Activated CD4-positive, alpha-beta T cell treated with anti-CD3 and anti-CD28 coated beads, Interleukin-2, amount 10 ng/mL, durations not matched to agents 7 days and 5 days (primary cell): ENCODE measurements at regions not wholly inside any gene's neighbourhood (a gene's known extent, or its start where the extent isn't known, plus 50 kb on each side); places are given as distances from the start of the nearest gene placed in this dataset.

Experiments used
- CTCF ChIA-PET: fragments of 350-600 bp; sonication (Branson Sonifier 250); formaldehyde crosslinking; loops from one replicate; lab custom pipeline; 2021; ENCODE audit warnings: antibody characterized with exemption; lab: Charles Lee
- POLR2A ChIA-PET: fragments of 350-600 bp; sonication (Branson Sonifier 250); formaldehyde crosslinking; loops from one replicate; lab custom pipeline; 2021; ENCODE audit warnings: antibody characterized with exemption; lab: Charles Lee
- DNase-seq: peaks from one replicate; pipeline ENCODE4 v3.0.0-alpha.2; 2020
- H3K27ac Mint-ChIP-seq: one replicate; pipeline ENCODE4 v1.8.0; 2021; ENCODE audit warnings: mild to moderate bottlenecking, moderate library complexity, mixed read lengths
- H3K27me3 Mint-ChIP-seq: one replicate; pipeline ENCODE4 v1.8.0; 2021; ENCODE audit warnings: mixed read lengths
- H3K36me3 Mint-ChIP-seq: one replicate; pipeline ENCODE4 v1.8.0; 2021; ENCODE audit warnings: low read depth, mixed read lengths
- H3K4me1 Mint-ChIP-seq: one replicate; pipeline ENCODE4 v1.8.0; 2021; ENCODE audit warnings: mixed read lengths
- H3K4me3 Mint-ChIP-seq: one replicate; pipeline ENCODE4 v1.8.0; 2021; ENCODE audit warnings: mild to moderate bottlenecking, moderate library complexity, mixed read lengths
- H3K9me3 Mint-ChIP-seq: one replicate; pipeline ENCODE4 v1.8.0; 2021; ENCODE audit warnings: mixed read lengths

DNA sequence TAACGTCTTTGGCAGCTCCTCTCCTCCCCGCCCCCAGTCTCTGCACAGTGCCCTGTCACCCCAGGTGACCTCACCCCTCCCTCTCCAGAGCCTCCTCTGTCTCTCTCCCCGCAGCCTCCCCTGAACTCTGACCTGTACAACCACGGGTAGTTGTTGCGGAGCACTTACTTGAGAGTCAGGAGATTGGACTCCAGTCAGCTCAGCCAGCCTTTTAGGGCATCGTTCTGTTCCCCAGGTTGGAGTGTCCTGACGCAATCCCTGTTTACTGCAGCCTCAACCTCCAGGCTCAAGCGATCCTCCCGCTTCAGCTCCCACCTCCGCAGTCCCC is 177.7 kb downstream of the UACA start:
- peaks cover 27% of the 10 kb centered on the region for H3K27me3 Mint-ChIP-seq
- no peak overlapping the region for H3K4me3 Mint-ChIP-seq
- CTCF ChIA-PET = interaction anchor here (0.9 to 1.4 kb wide), 4 partner anchors 9 to 51 kb away, joined by 3 to 7 read pairs (median 4); no protein-coding TSS in a partner anchor
- H3K9me3 Mint-ChIP-seq = no peaks in the 10 kb centered on the region
- POLR2A ChIA-PET = no interaction called here
- no peaks in the 10 kb centered on the region for H3K36me3 Mint-ChIP-seq
- no peak for DNase-seq
- peaks cover 24% of the 10 kb centered on the region for H3K4me1 Mint-ChIP-seq
- H3K27ac Mint-ChIP-seq = no peak overlapping the region

DNA sequence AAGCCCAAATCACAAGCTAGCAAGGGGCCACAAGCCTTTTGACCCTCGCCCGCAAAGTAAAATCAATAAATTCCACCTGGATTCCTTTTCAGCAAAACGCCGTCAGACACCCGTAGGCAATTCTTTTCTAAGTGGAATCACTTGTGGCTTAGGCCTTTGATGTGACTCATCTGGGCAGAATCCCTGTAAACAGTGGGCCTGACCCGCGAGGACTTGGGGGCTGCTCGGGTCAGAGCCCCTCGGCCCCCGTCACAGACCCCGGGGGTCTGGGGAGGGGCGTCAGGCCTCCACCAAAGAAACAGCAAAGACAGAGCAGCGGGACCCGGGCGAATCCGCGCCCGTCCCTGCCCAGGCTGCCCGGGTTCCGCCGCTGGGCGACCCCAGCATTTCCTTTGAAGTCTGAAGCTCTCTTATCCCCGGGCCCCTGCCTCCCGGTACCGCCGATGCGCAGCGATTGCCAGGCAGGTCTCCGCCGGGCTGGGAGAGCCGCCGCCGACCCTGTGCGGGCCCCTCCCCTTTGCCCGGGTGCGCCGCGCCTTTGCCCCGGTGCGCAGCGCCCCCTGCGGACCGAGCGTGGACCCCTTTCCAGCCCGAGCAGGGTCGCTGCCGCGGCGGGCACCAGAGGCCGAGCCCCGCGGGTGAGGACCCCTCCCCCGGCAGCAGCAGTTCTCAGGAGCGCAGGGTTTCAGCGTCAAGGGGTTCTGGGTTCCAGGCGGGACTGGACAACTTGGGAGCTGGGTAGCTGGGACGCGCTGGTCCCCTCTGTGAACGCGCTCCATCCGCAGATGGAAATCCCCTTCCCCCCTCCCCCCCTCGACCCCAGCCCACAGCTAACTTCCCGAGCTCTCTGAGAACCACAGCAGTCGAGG is 178.3 kb downstream of the UACA start:
- Mint-ChIP-seq H3K36me3 (no peaks in the 10 kb centered on the region), H3K27ac (no peak overlapping the region), H3K9me3 (no peaks in the 10 kb centered on the region), H3K4me1 (peaks cover 24% of the 10 kb centered on the region), H3K27me3 (peaks cover 27% of the 10 kb centered on the region), H3K4me3 (no peak overlapping the region)
- DNase-seq = no peak
- ChIA-PET POLR2A (no interaction called here), CTCF (interaction anchor here (1.0 to 1.4 kb wide), 3 partner anchors 8 to 50 kb away, joined by 3 to 7 read pairs (median 3); no protein-coding TSS in a partner anchor)

DNA sequence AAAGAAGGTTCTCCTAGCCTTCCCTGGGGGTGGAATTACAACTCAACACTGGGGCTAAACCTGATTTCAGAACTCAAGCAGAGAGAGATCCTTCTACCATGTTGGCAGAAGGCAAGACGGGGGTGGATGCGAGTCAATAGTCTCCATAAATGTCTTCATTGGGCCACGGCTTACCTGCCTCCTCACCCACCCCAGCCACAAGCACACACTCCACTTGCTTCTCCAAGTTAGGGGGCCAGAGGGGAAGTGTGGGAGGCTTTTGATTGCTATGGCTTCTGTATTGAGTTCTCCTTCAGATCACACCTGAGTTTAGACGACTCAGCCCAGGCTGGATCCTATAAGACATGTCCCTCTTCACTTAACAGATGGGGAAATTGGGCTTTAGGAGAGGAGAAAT is 178.9 kb downstream of the UACA start:
- no peaks in the 10 kb centered on the region for H3K9me3 Mint-ChIP-seq
- H3K27ac Mint-ChIP-seq = no peak overlapping the region
- H3K27me3 Mint-ChIP-seq = peaks cover 33% of the 10 kb centered on the region
- H3K36me3 Mint-ChIP-seq = no peaks in the 10 kb centered on the region
- H3K4me1 Mint-ChIP-seq = peaks cover 21% of the 10 kb centered on the region
- ChIA-PET POLR2A (no interaction called here), CTCF (interaction anchor here (1.4 kb wide), 1 partner anchor 34 kb away, joined by 3 read pairs; no protein-coding TSS in a partner anchor)
- H3K4me3 Mint-ChIP-seq = no peak overlapping the region
- no peak for DNase-seq

DNA sequence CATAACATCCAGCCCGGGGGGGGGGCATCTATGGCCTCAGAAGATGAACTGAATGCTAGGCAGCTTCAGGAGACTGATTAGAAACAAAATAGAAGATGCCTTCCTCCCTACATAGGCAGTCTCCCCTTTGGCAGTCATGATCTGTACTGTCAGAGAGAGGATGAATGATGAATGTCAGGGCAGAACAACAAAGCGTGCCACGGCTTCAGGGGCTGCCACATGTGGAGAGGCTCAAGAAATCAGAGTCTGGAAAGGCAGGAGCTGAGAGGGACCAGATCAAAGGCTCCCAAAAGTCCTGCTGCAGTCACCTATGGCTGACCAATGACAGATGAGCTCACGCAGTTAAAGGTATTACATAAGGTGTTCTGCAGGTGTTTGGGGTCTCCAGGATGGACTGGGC is 180.4 kb downstream of the UACA start:
- H3K27ac Mint-ChIP-seq = no peak overlapping the region
- H3K4me3 Mint-ChIP-seq = no peak overlapping the region
- ChIA-PET POLR2A (no interaction called here), CTCF (interaction anchor here (0.9 kb wide), 1 partner anchor 27 kb away, joined by 3 read pairs; no protein-coding TSS in a partner anchor)
- peaks cover 28% of the 10 kb centered on the region for H3K27me3 Mint-ChIP-seq
- no peak for DNase-seq
- no peaks in the 10 kb centered on the region for H3K36me3 Mint-ChIP-seq
- peaks cover 9% of the 10 kb centered on the region for H3K4me1 Mint-ChIP-seq
- H3K9me3 Mint-ChIP-seq = no peaks in the 10 kb centered on the region

DNA sequence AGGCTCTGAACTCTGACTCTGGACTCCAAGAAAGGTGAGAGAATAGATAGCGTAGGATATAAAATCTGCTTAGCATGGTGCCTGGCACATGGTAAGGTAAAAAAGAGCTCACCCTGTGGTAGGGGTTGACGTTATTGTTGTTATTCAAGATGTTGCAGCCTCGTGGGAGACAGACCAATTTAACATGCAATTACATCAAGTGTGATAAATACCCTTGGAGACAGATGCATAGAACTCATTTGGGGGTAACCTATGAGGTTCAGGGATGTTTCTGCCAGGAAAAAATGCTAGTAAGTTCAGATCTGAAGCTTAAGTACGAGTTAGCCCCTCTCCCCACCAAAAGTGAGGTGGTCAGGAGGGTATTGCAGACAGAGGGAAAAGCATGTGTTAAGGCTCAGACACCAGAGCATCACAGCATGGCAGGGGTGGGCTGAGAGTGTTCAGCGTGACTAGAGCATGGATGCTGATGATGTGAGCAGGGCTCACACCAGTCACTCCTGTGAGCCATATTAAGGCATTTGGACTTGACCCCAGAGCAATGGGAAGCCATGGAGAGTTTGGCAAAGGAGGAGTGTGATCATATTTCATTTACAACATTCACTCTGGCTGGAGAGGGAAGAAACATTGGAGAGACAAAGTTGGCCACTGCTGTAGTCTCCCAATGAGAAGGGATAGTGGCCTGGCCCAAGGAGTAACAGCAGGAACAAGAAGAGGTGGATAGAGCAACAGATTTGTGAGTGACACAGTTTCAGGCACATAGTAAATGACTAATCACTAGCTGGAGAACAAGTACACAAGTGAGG is 181.0 kb downstream of the UACA start:
- Mint-ChIP-seq H3K9me3 (no peaks in the 10 kb centered on the region), H3K36me3 (no peaks in the 10 kb centered on the region), H3K4me3 (no peak overlapping the region), H3K27me3 (peaks cover 28% of the 10 kb centered on the region), H3K4me1 (peaks cover 9% of the 10 kb centered on the region), H3K27ac (no peak overlapping the region)
- no peak for DNase-seq
- ChIA-PET POLR2A (no interaction called here), CTCF (no interaction called here)

DNA sequence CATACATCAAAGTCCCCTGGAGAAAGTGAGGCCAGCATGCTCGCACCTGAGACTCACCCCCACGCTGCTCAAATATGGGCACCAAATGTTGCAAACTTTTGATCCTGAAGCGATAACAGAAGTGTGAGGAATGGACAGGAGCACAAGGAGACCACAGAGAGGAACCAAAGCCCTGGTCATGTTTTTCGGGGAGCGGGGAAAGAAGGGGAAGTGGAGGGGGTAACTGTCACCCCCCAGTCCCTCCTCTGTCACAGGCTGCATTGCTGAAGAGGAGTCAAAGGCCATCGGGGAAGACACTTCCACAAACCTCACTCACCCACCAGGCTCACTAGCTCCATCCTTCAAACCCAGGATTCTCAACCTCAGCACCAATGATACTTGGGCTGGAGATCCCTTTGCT is 182.4 kb downstream of the UACA start:
- peaks cover 24% of the 10 kb centered on the region for H3K27me3 Mint-ChIP-seq
- no peak overlapping the region for H3K27ac Mint-ChIP-seq
- no peaks in the 10 kb centered on the region for H3K36me3 Mint-ChIP-seq
- ChIA-PET POLR2A (no interaction called here), CTCF (no interaction called here)
- H3K4me3 Mint-ChIP-seq = no peak overlapping the region
- DNase-seq = no peak
- peaks cover 6% of the 10 kb centered on the region for H3K4me1 Mint-ChIP-seq
- no peaks in the 10 kb centered on the region for H3K9me3 Mint-ChIP-seq

DNA sequence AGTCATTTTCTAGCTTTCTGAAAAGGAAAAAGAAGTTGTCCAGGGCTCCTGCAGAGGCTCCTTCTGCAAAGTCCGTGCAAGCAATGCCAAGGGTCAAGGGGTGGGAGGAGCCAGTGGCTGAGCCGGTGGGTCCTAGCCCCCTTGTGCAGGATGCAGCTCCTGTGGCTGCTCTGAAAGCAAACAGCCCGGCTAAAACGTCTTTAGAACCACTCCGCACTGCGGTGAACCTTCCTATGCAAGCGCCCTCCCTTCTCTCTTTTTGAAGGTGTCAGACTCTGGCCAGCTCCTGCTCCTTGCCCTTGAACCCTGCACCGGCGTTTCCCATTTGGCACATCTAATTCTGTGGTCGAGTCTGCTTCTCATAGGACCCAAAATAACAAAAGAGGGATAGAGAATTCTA is 183.1 kb downstream of the UACA start:
- H3K36me3 Mint-ChIP-seq = no peaks in the 10 kb centered on the region
- H3K4me1 Mint-ChIP-seq = peaks cover 7% of the 10 kb centered on the region
- peaks cover 25% of the 10 kb centered on the region for H3K27me3 Mint-ChIP-seq
- no peaks in the 10 kb centered on the region for H3K9me3 Mint-ChIP-seq
- no peak overlapping the region for H3K4me3 Mint-ChIP-seq
- ChIA-PET CTCF (no interaction called here), POLR2A (no interaction called here)
- no peak overlapping the region for H3K27ac Mint-ChIP-seq
- no peak for DNase-seq

DNA sequence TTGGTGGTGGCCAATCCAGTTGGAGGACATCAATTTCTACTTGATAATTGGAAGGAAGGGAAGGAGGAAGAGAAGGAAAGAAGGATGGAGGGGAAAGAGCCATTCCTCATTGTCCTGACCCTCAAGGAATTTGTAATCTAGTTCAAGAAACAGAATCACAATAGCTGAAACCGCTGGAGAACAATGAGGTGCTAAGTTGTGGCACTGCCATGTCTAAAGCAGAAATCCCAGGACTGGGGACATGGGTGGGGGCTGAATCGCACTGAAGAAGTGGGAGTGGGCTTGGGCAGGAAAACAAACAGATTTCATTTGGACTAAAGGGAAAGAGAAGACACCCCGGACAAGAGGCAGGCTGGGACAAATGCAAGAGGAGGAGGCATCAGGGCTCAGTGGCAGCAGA is 183.6 kb downstream of the UACA start:
- Mint-ChIP-seq H3K4me3 (no peak overlapping the region), H3K9me3 (no peaks in the 10 kb centered on the region), H3K4me1 (peaks cover 7% of the 10 kb centered on the region), H3K27ac (no peak overlapping the region), H3K36me3 (no peaks in the 10 kb centered on the region), H3K27me3 (peaks cover 25% of the 10 kb centered on the region)
- DNase-seq = no peak
- ChIA-PET CTCF (no interaction called here), POLR2A (no interaction called here)

DNA sequence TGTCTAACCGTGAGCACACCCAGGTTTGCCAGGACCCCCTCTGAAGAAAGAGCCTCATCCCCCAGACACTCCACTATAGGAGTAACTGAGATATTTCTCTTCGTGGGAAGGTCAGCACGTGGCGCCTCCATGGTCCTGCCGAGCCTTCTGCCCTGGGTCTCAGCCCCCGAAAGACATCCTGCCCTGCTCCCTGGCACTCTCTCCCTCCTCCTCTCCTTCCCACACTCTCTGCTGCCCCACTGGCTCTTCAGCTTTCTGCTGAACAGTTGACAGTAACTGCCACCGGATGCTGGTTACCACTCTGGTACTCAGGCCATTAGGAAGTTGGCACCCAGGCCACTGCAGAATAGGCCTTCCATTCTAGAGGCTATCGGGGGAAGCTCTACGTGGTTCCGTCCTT is 185.2 kb downstream of the UACA start:
- H3K36me3 Mint-ChIP-seq = no peaks in the 10 kb centered on the region
- H3K9me3 Mint-ChIP-seq = peaks cover 4% of the 10 kb centered on the region
- ChIA-PET POLR2A (no interaction called here), CTCF (no interaction called here)
- peaks cover 15% of the 10 kb centered on the region for H3K27me3 Mint-ChIP-seq
- no peak overlapping the region for H3K27ac Mint-ChIP-seq
- no peak overlapping the region for H3K4me3 Mint-ChIP-seq
- peaks cover 5% of the 10 kb centered on the region for H3K4me1 Mint-ChIP-seq
- DNase-seq = no peak

DNA sequence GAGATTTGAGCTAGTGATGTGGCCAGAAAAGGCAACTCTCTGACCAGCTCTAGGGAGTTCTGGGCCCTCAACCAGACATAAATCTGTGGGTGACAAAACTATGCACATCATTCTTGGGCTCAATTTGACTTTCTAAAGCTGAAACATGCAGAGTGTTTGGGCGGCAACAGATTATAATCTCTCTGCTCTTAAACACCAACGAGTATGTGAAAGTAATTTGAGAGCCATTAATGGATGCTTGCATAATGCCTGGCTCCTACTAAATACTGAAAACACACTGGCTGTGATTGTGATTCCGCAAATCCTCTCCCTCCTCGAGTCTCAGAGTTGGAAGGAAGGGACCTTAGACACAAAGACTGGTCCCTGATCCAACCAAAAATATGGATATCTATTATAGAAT is 186.7 kb downstream of the UACA start:
- H3K4me3 Mint-ChIP-seq = no peak overlapping the region
- peaks cover 4% of the 10 kb centered on the region for H3K9me3 Mint-ChIP-seq
- H3K4me1 Mint-ChIP-seq = peaks cover 5% of the 10 kb centered on the region
- ChIA-PET CTCF (interaction anchor here (1.4 kb wide), 1 partner anchor 9 kb away, joined by 7 read pairs; no protein-coding TSS in a partner anchor), POLR2A (no interaction called here)
- H3K27me3 Mint-ChIP-seq = peaks cover 15% of the 10 kb centered on the region
- H3K36me3 Mint-ChIP-seq = no peaks in the 10 kb centered on the region
- H3K27ac Mint-ChIP-seq = no peak overlapping the region
- no peak for DNase-seq

DNA sequence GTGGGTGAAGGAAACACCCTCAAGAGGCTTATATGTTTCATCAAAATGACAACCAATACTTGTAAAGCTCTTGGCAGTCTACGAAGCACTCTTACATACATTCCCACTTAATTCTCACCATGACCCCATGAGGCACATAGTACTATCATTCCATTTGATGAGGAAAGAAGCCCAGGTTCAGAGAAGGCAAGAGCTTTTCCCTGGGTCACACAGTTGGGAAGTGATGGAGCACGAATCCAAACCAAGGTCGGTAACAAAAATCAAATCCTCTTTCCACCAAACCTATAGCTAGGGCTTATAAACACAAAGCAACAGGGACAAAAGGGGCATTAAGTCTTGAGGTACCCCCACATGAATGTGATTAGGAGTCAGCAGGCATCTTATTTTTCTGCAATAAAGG is 187.1 kb downstream of the UACA start:
- Mint-ChIP-seq H3K27ac (no peak overlapping the region), H3K9me3 (peaks cover 4% of the 10 kb centered on the region), H3K4me1 (peaks cover 5% of the 10 kb centered on the region), H3K36me3 (no peaks in the 10 kb centered on the region), H3K4me3 (no peak overlapping the region), H3K27me3 (peaks cover 15% of the 10 kb centered on the region)
- POLR2A ChIA-PET = no interaction called here
- DNase-seq = no peak
- CTCF ChIA-PET = interaction anchor here (1.4 kb wide), 1 partner anchor 9 kb away, joined by 7 read pairs; no protein-coding TSS in a partner anchor

DNA sequence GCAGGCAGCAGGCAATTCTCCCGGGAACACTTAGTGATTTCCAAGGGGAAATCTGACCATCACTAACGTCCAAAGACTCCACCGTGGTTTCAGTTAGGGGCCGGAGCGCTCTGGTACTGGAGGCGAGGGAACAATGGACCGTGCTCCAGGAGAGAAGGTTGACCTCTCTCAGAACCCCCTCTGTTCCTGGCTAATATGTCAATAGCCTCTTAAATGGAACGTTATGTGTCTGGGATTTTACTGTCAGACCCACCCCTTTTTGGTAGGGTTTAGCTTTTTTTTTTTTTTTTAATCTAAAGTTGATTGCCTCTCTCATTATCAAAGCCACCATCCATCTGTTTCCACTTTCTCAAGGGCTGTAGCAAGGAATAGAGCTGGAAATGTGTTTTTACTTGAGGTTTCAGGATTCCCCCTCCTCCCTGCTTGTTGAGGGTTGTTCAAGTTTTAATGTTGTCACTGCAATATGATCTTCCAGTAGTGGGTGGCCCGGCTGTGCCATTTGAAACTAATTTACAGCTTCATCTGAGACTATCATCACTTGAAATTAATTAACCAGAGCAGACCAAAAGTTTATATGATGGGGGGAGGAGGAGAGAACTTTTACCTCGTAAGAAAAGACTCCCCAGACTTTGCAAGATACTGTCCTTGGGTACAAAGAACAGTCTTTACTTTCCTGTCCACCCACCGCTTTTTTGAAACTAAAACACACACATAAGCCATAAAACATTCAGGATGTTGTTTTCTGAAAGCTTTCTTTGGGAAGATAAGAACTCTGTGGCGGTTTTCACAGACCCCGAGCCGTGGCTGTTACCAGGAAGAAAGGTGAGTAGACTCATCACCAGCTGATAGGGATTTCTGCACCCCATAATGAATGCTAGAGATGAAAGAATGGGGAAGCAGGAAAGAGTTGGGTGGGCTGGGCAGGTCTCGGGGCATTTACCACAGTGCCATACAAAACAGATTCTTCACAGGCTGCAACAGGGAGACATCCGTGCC is 187.8 kb downstream of the UACA start:
- peaks cover 5% of the 10 kb centered on the region for H3K4me1 Mint-ChIP-seq
- H3K4me3 Mint-ChIP-seq = no peak overlapping the region
- H3K36me3 Mint-ChIP-seq = no peaks in the 10 kb centered on the region
- POLR2A ChIA-PET = no interaction called here
- peaks cover 15% of the 10 kb centered on the region for H3K27me3 Mint-ChIP-seq
- DNase-seq = no peak
- peaks cover 4% of the 10 kb centered on the region for H3K9me3 Mint-ChIP-seq
- CTCF ChIA-PET = no interaction called here
- H3K27ac Mint-ChIP-seq = no peak overlapping the region
